ENCODE measurements at regions not wholly inside any gene's neighbourhood (a gene's known extent, or its start where the extent isn't known, plus 50 kb on each side); places are given as distances from the start of the nearest gene placed in this dataset.

DNA sequence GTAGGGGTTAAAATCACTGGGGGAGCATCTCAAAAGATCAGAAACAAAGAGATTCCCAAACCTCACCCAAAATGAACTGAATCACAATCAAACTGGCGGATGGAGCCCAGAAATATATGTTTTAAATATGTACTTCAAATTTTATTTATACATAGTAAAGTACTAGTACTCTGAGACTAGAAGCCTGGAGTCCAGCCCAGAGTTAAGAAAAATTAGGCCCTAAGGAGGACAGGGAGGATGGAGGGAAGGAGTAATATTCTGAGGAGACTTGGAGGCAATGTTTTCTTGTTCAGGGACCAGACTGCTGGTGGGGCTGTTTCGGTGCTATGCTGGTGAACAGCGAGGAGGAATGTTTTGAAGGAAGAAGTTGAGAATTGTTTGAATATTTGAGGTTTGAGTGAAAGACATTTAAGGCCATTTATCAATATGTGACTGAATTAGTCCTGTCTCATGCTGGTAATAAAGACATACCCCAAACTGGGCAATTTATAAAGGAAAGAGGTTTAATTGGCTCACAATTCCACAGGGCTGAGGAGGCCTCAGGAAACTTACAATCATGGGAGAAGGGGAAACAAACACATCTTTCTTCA, 552.4 kb upstream of the DAB2 start:
- H3K27ac ChIP-seq, result no peak overlapping the region
- H3K9me3 ChIP-seq, result no peaks in the 10 kb centered on the region
- TF ChIP-seq, protein P1, sequence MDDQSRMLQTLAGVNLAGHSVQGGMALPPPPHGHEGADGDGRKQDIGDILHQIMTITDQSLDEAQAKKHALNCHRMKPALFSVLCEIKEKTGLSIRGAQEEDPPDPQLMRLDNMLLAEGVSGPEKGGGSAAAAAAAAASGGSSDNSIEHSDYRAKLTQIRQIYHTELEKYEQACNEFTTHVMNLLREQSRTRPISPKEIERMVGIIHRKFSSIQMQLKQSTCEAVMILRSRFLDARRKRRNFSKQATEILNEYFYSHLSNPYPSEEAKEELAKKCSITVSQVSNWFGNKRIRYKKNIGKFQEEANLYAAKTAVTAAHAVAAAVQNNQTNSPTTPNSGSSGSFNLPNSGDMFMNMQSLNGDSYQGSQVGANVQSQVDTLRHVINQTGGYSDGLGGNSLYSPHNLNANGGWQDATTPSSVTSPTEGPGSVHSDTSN (IDR thresholded peaks at IDR 0.05), result no peak
- TF ChIP-seq BHLHE40 (IDR thresholded peaks at IDR 0.05; ENCODE audit: low read depth, low read length) (no peak), REST (IDR thresholded peaks at IDR 0.05) (no peak), PHF8 (IDR thresholded peaks at IDR 0.05; ENCODE audit: borderline replicate concordance, low read depth) (no peak), FOSB (CRISPR knock-in tag; IDR thresholded peaks at IDR 0.05) (no peak), HOXA7 (CRISPR knock-in tag; IDR thresholded peaks at IDR 0.05) (no peak), HDAC2 (IDR thresholded peaks at IDR 0.05) (no peak), JUN (IDR thresholded peaks at IDR 0.05) (no peak), NR3C1 (IDR thresholded peaks at IDR 0.05) (no peak), ZC3H11A (IDR thresholded peaks at IDR 0.05) (no peak), SREBF2 (IDR thresholded peaks at IDR 0.05) (no peak), FOXS1 (CRISPR knock-in tag; IDR thresholded peaks at IDR 0.05) (no peak), FOSL2 (IDR thresholded peaks at IDR 0.05) (no peak), FOSL2 (CRISPR knock-in tag; IDR thresholded peaks at IDR 0.05) (no peak), ZFP36 (IDR thresholded peaks at IDR 0.05; ENCODE audit: borderline replicate concordance, partially characterized antibody) (no peak), KDM1A (IDR thresholded peaks at IDR 0.05; ENCODE audit: low read depth) (no peak), CHD4 (IDR thresholded peaks at IDR 0.05; ENCODE audit: borderline replicate concordance) (no peak), RNF2 (IDR thresholded peaks at IDR 0.05; ENCODE audit: borderline replicate concordance, low read depth) (no peak)
- TF ChIP-seq, protein P2, sequence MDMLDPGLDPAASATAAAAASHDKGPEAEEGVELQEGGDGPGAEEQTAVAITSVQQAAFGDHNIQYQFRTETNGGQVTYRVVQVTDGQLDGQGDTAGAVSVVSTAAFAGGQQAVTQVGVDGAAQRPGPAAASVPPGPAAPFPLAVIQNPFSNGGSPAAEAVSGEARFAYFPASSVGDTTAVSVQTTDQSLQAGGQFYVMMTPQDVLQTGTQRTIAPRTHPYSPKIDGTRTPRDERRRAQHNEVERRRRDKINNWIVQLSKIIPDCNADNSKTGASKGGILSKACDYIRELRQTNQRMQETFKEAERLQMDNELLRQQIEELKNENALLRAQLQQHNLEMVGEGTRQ (IDR thresholded peaks at IDR 0.05), result no peak
- H3K4me2 ChIP-seq, result no peak overlapping the region
- no peak overlapping the region for H3K4me3 ChIP-seq
- no peaks in the 10 kb centered on the region for H3K4me1 ChIP-seq
- POLR2A ChIA-PET, result no interaction called here
- no peak for ATAC-seq
- 38% methylated on average over 3 of the region's 3 CpGs for WGBS (ENCODE audit: missing lambda C conversion rate)
- no peak for FAIRE-seq
- CTCF ChIA-PET, result no interaction called here
- DNase-seq (ENCODE audit: low read depth in 1 of 2, low spot score in 1 of 2), result no peak

- no peak for TF ChIP-seq TFCP2L1 (CRISPR knock-in tag; IDR thresholded peaks at IDR 0.05)
- CTCF ChIA-PET, result no interaction called here
- FAIRE-seq, result no peak
- POLR2A ChIA-PET, result no interaction called here
- H3K4me3 ChIP-seq, result no peak overlapping the region
- H3K4me2 ChIP-seq, result no peak overlapping the region
- H3K4me1 ChIP-seq, result no peaks in the 10 kb centered on the region
- no peak for DNase-seq (ENCODE audit: low read depth in 1 of 2, low spot score in 1 of 2)
- no peaks in the 10 kb centered on the region for H3K9me3 ChIP-seq
- WGBS (ENCODE audit: missing lambda C conversion rate), result 53% methylated on average over 2 of the region's 2 CpGs
- ATAC-seq, result no peak
- no peak overlapping the region for H3K27ac ChIP-seq
These were observed 545.5 kb upstream of the DAB2 start for GRCh38 chr5:39970117-39970798.
